ENCODE measurements at regions not wholly inside any gene's neighbourhood (a gene's known extent, or its start where the extent isn't known, plus 50 kb on each side); places are given as distances from the start of the nearest gene placed in this dataset.
"Not testable (repeated sequence)": the region's sequence is repeated elsewhere in the genome, so short reads cannot be mapped to it uniquely, and the experiment has no call there.

- Histone ChIP-seq H3K27me3 (replicated peaks in 1 of 2; ENCODE audit: control insufficient read depth in 2 of 2, extremely low read depth in 1 of 2, insufficient read depth in 2 of 2, low read length in 1 of 2) (peaks cover 0 to 25% of the 10 kb centered on the region in 2 experiments), H3K9me3 (no peaks in the 10 kb centered on the region), H3K27ac (ENCODE audit: low read length) (no peak overlapping the region), H3K36me3 (ENCODE audit: control insufficient read depth in 2 of 2, extremely low read depth in 1 of 2, insufficient read depth in 1 of 2, low read length in 1 of 2) (no peaks in the 10 kb centered on the region), H3K4me1 (ENCODE audit: control insufficient read depth in 1 of 2, extremely low read depth in 1 of 2, insufficient read depth in 2 of 2, low read length in 2 of 2) (no peaks in the 10 kb centered on the region), H3K4me3 (ENCODE audit: control insufficient read depth in 1 of 2, extremely low read depth in 1 of 2, low read length in 1 of 2) (no peak overlapping the region)
- no peak for ATAC-seq (replicated peaks in 1 of 4)
- Mint-ChIP-seq H3K27me3 (peaks cover 16 to 29% of the 10 kb centered on the region in 2 donors), H3K27ac (no peak overlapping the region), H3K4me3 (peak overlapping the region in 1 of 3 donors; percentile 22), H3K4me1 (peaks cover 12 to 15% (median 14%) of the 10 kb centered on the region in 3 donors), H3K36me3 (peaks cover 4% of the 10 kb centered on the region), H3K9me3 (no peaks in the 10 kb centered on the region)
- CTCF ChIA-PET = no interaction called here
- no peak for DNase-seq
- 100% methylated on average over 3 of the region's 4 CpGs for WGBS (ENCODE audit: insufficient coverage)
- POLR2A ChIA-PET = interaction anchor here in 1 of 2 donors (0.5 to 0.6 kb wide), 2 partner anchors 394 to 1531 kb away, joined by 3 to 8 read pairs; no protein-coding TSS in a partner anchor
These were observed 175.5 kb downstream of the OR2B2 start for GRCh38 chr6:27736686-27737085.

- CTCF ChIA-PET = interaction anchor here in 1 of 2 donors (0.6 kb wide), 1 partner anchor 27 kb away, joined by 3 read pairs; no protein-coding TSS in a partner anchor
- DNase-seq (no peak), ATAC-seq (replicated peaks in 1 of 4) (no peak)
- Histone ChIP-seq H3K27me3 (replicated peaks in 1 of 2; ENCODE audit: control insufficient read depth in 2 of 2, extremely low read depth in 1 of 2, insufficient read depth in 2 of 2, low read length in 1 of 2) (peaks cover 0 to 21% of the 10 kb centered on the region in 2 experiments), H3K4me1 (ENCODE audit: control insufficient read depth in 1 of 2, extremely low read depth in 1 of 2, insufficient read depth in 2 of 2, low read length in 2 of 2) (no peaks in the 10 kb centered on the region), H3K9me3 (no peaks in the 10 kb centered on the region), H3K36me3 (ENCODE audit: control insufficient read depth in 2 of 2, extremely low read depth in 1 of 2, insufficient read depth in 1 of 2, low read length in 1 of 2) (no peaks in the 10 kb centered on the region), H3K27ac (ENCODE audit: low read length) (no peak overlapping the region), H3K4me3 (ENCODE audit: control insufficient read depth in 1 of 2, extremely low read depth in 1 of 2, low read length in 1 of 2) (no peak overlapping the region)
- H3K9me3 Mint-ChIP-seq = no peaks in the 10 kb centered on the region
- 83% methylated on average over 15 of the region's 16 CpGs for WGBS (ENCODE audit: insufficient coverage)
- no peak overlapping the region for H3K4me3 Mint-ChIP-seq
- no peaks in the 10 kb centered on the region for H3K4me1 Mint-ChIP-seq
- no peak overlapping the region for H3K27ac Mint-ChIP-seq
- H3K27me3 Mint-ChIP-seq = peaks cover 40 to 41% of the 10 kb centered on the region in 2 donors
- no peaks in the 10 kb centered on the region for H3K36me3 Mint-ChIP-seq
- POLR2A ChIA-PET = no interaction called here
These were observed 183.8 kb downstream of the OR2B2 start for GRCh38 chr6:27728442-27728841.

- no peaks in the 10 kb centered on the region for H3K9me3 Mint-ChIP-seq
- no peaks in the 10 kb centered on the region for H3K9me3 ChIP-seq
- H3K27me3 ChIP-seq (replicated peaks in 1 of 2; ENCODE audit: control insufficient read depth in 2 of 2, extremely low read depth in 1 of 2, insufficient read depth in 2 of 2, low read length in 1 of 2) = peaks cover 2 to 25% of the 10 kb centered on the region in 2 experiments
- DNase-seq (no peak), ATAC-seq (replicated peaks in 1 of 4) (no peak)
- 0% methylated on average over 1 of the region's 10 CpGs for WGBS (ENCODE audit: insufficient coverage)
- no peaks in the 10 kb centered on the region for H3K4me1 Mint-ChIP-seq
- H3K27ac ChIP-seq (ENCODE audit: low read length) = no peak overlapping the region
- no peak overlapping the region for H3K4me3 ChIP-seq (ENCODE audit: control insufficient read depth in 1 of 2, extremely low read depth in 1 of 2, low read length in 1 of 2)
- no peaks in the 10 kb centered on the region for H3K4me1 ChIP-seq (ENCODE audit: control insufficient read depth in 1 of 2, extremely low read depth in 1 of 2, insufficient read depth in 2 of 2, low read length in 2 of 2)
- H3K27ac Mint-ChIP-seq = no peak overlapping the region
- POLR2A ChIA-PET = interaction anchor here in 1 of 2 donors (0.6 kb wide), 1 partner anchor 1185 kb away, joined by 9 read pairs; no protein-coding TSS in a partner anchor
- H3K36me3 ChIP-seq (ENCODE audit: control insufficient read depth in 2 of 2, extremely low read depth in 1 of 2, insufficient read depth in 1 of 2, low read length in 1 of 2) = no peaks in the 10 kb centered on the region
- H3K27me3 Mint-ChIP-seq = peaks cover 48 to 52% of the 10 kb centered on the region in 2 donors
- no peak overlapping the region for H3K4me3 Mint-ChIP-seq
- H3K36me3 Mint-ChIP-seq = no peaks in the 10 kb centered on the region
- CTCF ChIA-PET = no interaction called here
These were observed 185.6 kb downstream of the OR2B2 start for GRCh38 chr6:27726619-27727023.

GRCh38 chr6:27720607-27721580, 191.3 kb downstream of the OR2B2 start:
- Histone ChIP-seq H3K4me1 (ENCODE audit: control insufficient read depth in 1 of 2, extremely low read depth in 1 of 2, insufficient read depth in 2 of 2, low read length in 2 of 2) (no peaks in the 10 kb centered on the region), H3K36me3 (ENCODE audit: control insufficient read depth in 2 of 2, extremely low read depth in 1 of 2, insufficient read depth in 1 of 2, low read length in 1 of 2) (no peaks in the 10 kb centered on the region), H3K27ac (ENCODE audit: low read length) (no peak overlapping the region), H3K9me3 (no peaks in the 10 kb centered on the region), H3K4me3 (ENCODE audit: control insufficient read depth in 1 of 2, extremely low read depth in 1 of 2, low read length in 1 of 2) (no peak overlapping the region), H3K27me3 (replicated peaks in 1 of 2; ENCODE audit: control insufficient read depth in 2 of 2, extremely low read depth in 1 of 2, insufficient read depth in 2 of 2, low read length in 1 of 2) (peaks cover 7 to 30% of the 10 kb centered on the region in 2 experiments)
- no peaks in the 10 kb centered on the region for H3K36me3 Mint-ChIP-seq
- CTCF ChIA-PET = no interaction called here
- H3K4me1 Mint-ChIP-seq = peaks cover 0 to 4% (median 3%) of the 10 kb centered on the region in 3 donors
- no peak overlapping the region for H3K27ac Mint-ChIP-seq
- H3K27me3 Mint-ChIP-seq = peaks cover 31 to 38% of the 10 kb centered on the region in 2 donors
- no peak for ATAC-seq (replicated peaks in 1 of 4)
- 78% methylated on average over 1 of the region's 19 CpGs for WGBS (ENCODE audit: insufficient coverage)
- no peak overlapping the region for H3K4me3 Mint-ChIP-seq
- POLR2A ChIA-PET = no interaction called here
- H3K9me3 Mint-ChIP-seq = no peaks in the 10 kb centered on the region
- DNase-seq = no peak

- H3K27ac Mint-ChIP-seq; DNase-seq; POLR2A ChIA-PET; H3K9me3 ChIP-seq; H3K4me1 ChIP-seq (ENCODE audit: control insufficient read depth in 1 of 2, extremely low read depth in 1 of 2, insufficient read depth in 2 of 2, low read length in 2 of 2); H3K4me3 ChIP-seq (ENCODE audit: control insufficient read depth in 1 of 2, extremely low read depth in 1 of 2, low read length in 1 of 2); H3K27ac ChIP-seq (ENCODE audit: low read length); ATAC-seq (replicated peaks in 1 of 4); CTCF ChIA-PET; H3K36me3 Mint-ChIP-seq; H3K36me3 ChIP-seq (ENCODE audit: control insufficient read depth in 2 of 2, extremely low read depth in 1 of 2, insufficient read depth in 1 of 2, low read length in 1 of 2); H3K9me3 Mint-ChIP-seq; H3K4me3 Mint-ChIP-seq; H3K4me1 Mint-ChIP-seq: not testable (repeated sequence)
- WGBS (ENCODE audit: insufficient coverage) = 29% methylated on average over 5 of the region's 8 CpGs
- peaks cover 7 to 26% of the 10 kb centered on the region in 2 experiments for H3K27me3 ChIP-seq (replicated peaks in 1 of 2; ENCODE audit: control insufficient read depth in 2 of 2, extremely low read depth in 1 of 2, insufficient read depth in 2 of 2, low read length in 1 of 2)
- H3K27me3 Mint-ChIP-seq = peaks cover 31 to 38% of the 10 kb centered on the region in 2 donors
These were observed 193.2 kb downstream of the OR2B2 start for GRCh38 chr6:27719039-27719438.

- H3K4me1 Mint-ChIP-seq = peaks cover 0 to 1% (median 0%) of the 10 kb centered on the region in 3 donors
- Histone ChIP-seq H3K36me3 (ENCODE audit: control insufficient read depth in 2 of 2, extremely low read depth in 1 of 2, insufficient read depth in 1 of 2, low read length in 1 of 2) (peaks cover 0 to 29% of the 10 kb centered on the region in 2 donors), H3K4me1 (ENCODE audit: control insufficient read depth in 1 of 2, extremely low read depth in 1 of 2, insufficient read depth in 2 of 2, low read length in 2 of 2) (no peaks in the 10 kb centered on the region), H3K4me3 (ENCODE audit: control insufficient read depth in 1 of 2, extremely low read depth in 1 of 2, low read length in 1 of 2) (no peak overlapping the region), H3K27me3 (replicated peaks in 1 of 2; ENCODE audit: control insufficient read depth in 2 of 2, extremely low read depth in 1 of 2, insufficient read depth in 2 of 2, low read length in 1 of 2) (no peaks in the 10 kb centered on the region), H3K9me3 (no peaks in the 10 kb centered on the region), H3K27ac (ENCODE audit: low read length) (no peak overlapping the region)
- H3K4me3 Mint-ChIP-seq = no peak overlapping the region
- ChIA-PET POLR2A (no interaction called here), CTCF (no interaction called here)
- ATAC-seq (replicated peaks in 1 of 4) (no peak), DNase-seq (no peak)
- H3K36me3 Mint-ChIP-seq = peaks cover 49% of the 10 kb centered on the region
- no peak overlapping the region for H3K27ac Mint-ChIP-seq
- H3K9me3 Mint-ChIP-seq = no peaks in the 10 kb centered on the region
- WGBS (ENCODE audit: insufficient coverage) = 92% methylated on average over 2 of the region's 3 CpGs
- H3K27me3 Mint-ChIP-seq = no peaks in the 10 kb centered on the region
These were observed 205.8 kb downstream of the OR2B2 start for GRCh38 chr6:27706431-27706830.
